ENCODE measurements at regions not wholly inside any gene's neighbourhood (a gene's known extent, or its start where the extent isn't known, plus 50 kb on each side); places are given as distances from the start of the nearest gene placed in this dataset.

DNA sequence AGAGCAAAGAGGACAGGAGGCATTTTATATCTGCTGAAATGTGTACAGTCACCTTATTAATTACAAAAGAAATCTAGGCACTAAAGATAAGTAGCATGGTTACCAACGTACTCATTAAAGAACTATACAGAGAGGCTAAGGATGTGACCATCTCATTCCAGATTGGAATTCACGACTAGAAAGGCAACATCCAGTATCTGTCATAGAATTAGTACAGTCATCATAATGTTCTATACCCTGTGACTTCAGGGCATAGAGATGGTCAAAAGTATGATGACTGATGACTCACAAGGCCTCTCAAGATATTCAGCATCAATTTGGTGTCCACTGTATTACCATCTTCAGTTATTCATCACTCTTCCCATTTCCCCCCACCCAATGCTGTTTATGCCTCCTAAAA, 144.0 kb upstream of the PLEKHG7 start:
- H3K27me3 ChIP-seq (ENCODE audit: low read length), result no peaks in the 10 kb centered on the region
- H3K9ac ChIP-seq (ENCODE audit: low read length), result no peak overlapping the region
- DNase-seq, result no peak
- no peaks in the 10 kb centered on the region for H4K20me1 ChIP-seq (ENCODE audit: insufficient read depth, low read depth, low read length)
- no peak overlapping the region for H3K4me3 ChIP-seq (ENCODE audit: low read length)
- H3K9me3 ChIP-seq (ENCODE audit: low read length), result no peaks in the 10 kb centered on the region
- no peaks in the 10 kb centered on the region for H3K9me2 ChIP-seq (replicated peaks; ENCODE audit: insufficient read depth, low read length)
- no peak overlapping the region for H3K4me2 ChIP-seq (ENCODE audit: low read depth, low read length, poor library complexity, severe bottlenecking)
- H3K4me1 ChIP-seq (ENCODE audit: low read length), result no peaks in the 10 kb centered on the region
- no peaks in the 10 kb centered on the region for H3K36me3 ChIP-seq (ENCODE audit: insufficient read depth, low read length)
- no peak overlapping the region for H3K27ac ChIP-seq (ENCODE audit: low read length)
- no peaks in the 10 kb centered on the region for H3K79me2 ChIP-seq (ENCODE audit: low read length)
- H2AFZ ChIP-seq (ENCODE audit: low read length), result no peak overlapping the region

DNA sequence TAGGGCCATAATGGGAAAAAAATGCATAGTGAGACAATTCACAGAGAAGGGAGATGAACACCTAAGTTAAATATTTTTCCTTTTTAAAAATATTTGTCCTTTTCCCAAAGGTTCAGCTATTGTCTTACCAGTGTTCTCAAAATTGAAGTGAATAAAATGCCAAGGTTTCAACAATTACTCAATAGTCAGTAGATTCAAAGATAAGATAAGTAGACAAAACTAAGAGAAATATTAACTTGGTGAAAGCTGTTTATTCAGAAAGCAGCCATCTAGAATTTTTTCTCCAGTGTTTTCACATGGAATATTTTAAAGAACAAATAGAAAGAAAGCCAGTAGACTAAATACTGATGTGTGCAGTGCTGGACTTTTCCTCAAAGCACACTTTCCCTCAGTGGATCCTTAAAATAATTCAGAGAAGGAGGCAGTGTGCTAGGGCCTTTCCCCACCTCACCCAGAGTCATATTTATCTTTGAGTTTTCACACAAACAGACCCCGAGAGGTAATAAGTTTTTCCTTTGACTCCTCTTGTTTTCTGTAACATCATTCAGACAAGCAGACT, 144.5 kb upstream of the PLEKHG7 start:
- H2AFZ ChIP-seq (ENCODE audit: low read length), result no peak overlapping the region
- H3K4me2 ChIP-seq (ENCODE audit: low read depth, low read length, poor library complexity, severe bottlenecking), result no peak overlapping the region
- H3K9ac ChIP-seq (ENCODE audit: low read length), result no peak overlapping the region
- no peak overlapping the region for H3K27ac ChIP-seq (ENCODE audit: low read length)
- DNase-seq, result no peak
- H3K36me3 ChIP-seq (ENCODE audit: insufficient read depth, low read length), result no peaks in the 10 kb centered on the region
- H3K27me3 ChIP-seq (ENCODE audit: low read length), result no peaks in the 10 kb centered on the region
- no peaks in the 10 kb centered on the region for H3K9me2 ChIP-seq (replicated peaks; ENCODE audit: insufficient read depth, low read length)
- H3K4me3 ChIP-seq (ENCODE audit: low read length), result no peak overlapping the region
- H4K20me1 ChIP-seq (ENCODE audit: insufficient read depth, low read depth, low read length), result no peaks in the 10 kb centered on the region
- H3K79me2 ChIP-seq (ENCODE audit: low read length), result no peaks in the 10 kb centered on the region
- H3K4me1 ChIP-seq (ENCODE audit: low read length), result no peaks in the 10 kb centered on the region
- no peaks in the 10 kb centered on the region for H3K9me3 ChIP-seq (ENCODE audit: low read length)

DNA sequence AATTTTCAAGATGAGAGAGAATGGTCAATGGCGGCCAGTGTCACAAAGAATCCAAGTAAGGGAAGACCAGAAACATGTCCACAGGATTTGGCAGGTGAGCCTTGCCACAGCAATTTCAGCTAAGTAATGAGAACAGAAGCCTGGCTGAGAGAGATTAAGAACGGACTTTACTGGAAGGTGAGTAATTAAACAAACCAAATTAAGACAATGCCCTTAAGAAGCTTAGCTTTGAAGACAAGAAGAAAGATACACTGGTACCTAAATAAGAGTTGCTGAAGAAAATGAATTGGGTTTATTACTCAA, 145.4 kb upstream of the PLEKHG7 start:
- H3K79me2 ChIP-seq (ENCODE audit: low read length), result no peaks in the 10 kb centered on the region
- H4K20me1 ChIP-seq (ENCODE audit: insufficient read depth, low read depth, low read length), result no peaks in the 10 kb centered on the region
- H3K9me3 ChIP-seq (ENCODE audit: low read length), result no peaks in the 10 kb centered on the region
- no peak for DNase-seq
- no peak overlapping the region for H3K9ac ChIP-seq (ENCODE audit: low read length)
- H3K4me1 ChIP-seq (ENCODE audit: low read length), result no peaks in the 10 kb centered on the region
- no peak overlapping the region for H3K4me2 ChIP-seq (ENCODE audit: low read depth, low read length, poor library complexity, severe bottlenecking)
- H3K4me3 ChIP-seq (ENCODE audit: low read length), result no peak overlapping the region
- H3K27me3 ChIP-seq (ENCODE audit: low read length), result no peaks in the 10 kb centered on the region
- H3K27ac ChIP-seq (ENCODE audit: low read length), result no peak overlapping the region
- H3K9me2 ChIP-seq (replicated peaks; ENCODE audit: insufficient read depth, low read length), result no peaks in the 10 kb centered on the region
- no peaks in the 10 kb centered on the region for H3K36me3 ChIP-seq (ENCODE audit: insufficient read depth, low read length)
- H2AFZ ChIP-seq (ENCODE audit: low read length), result no peak overlapping the region

DNA sequence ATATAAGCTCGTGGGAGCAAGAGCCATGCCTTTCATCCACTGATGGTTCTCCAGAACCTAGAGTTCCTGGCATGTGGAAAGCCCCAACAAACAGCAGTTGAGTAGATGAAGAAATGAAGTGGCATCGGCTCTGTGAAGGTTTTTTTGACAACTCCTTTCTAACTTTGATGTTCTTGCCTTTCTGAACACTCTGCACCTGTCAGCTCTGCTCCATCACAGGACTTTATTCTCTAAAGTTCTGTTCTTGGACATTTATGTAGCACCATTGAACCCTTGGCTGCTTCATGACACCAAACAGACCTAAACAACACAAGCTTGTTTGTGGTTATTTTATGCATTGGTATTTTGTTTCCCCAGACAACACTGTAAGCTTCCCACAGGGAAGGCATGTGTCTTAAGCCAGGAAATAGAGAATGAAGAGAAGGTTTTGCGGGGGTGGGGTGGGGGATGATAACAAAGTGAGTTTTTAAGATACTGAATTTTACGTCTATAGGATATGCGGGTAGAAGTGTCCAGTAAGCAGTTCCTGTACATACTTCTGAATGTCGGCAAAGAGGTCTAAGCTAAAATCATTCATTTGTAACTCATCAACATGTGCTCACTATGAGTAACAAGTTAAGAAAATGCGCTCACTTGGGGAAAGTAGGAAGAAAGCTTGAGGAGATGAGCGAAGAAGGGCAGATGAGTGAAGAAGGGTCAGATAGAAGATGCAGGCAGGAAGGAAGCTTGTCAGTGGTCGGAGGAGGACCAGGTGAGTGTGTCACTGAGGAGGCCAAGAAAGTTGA, 146.0 kb upstream of the PLEKHG7 start:
- H3K27ac ChIP-seq (ENCODE audit: low read length), result no peak overlapping the region
- no peaks in the 10 kb centered on the region for H4K20me1 ChIP-seq (ENCODE audit: insufficient read depth, low read depth, low read length)
- H3K4me1 ChIP-seq (ENCODE audit: low read length), result no peaks in the 10 kb centered on the region
- no peaks in the 10 kb centered on the region for H3K27me3 ChIP-seq (ENCODE audit: low read length)
- no peak for DNase-seq
- no peak overlapping the region for H2AFZ ChIP-seq (ENCODE audit: low read length)
- no peaks in the 10 kb centered on the region for H3K9me3 ChIP-seq (ENCODE audit: low read length)
- H3K9ac ChIP-seq (ENCODE audit: low read length), result no peak overlapping the region
- H3K9me2 ChIP-seq (replicated peaks; ENCODE audit: insufficient read depth, low read length), result no peaks in the 10 kb centered on the region
- H3K79me2 ChIP-seq (ENCODE audit: low read length), result no peaks in the 10 kb centered on the region
- H3K4me2 ChIP-seq (ENCODE audit: low read depth, low read length, poor library complexity, severe bottlenecking), result no peak overlapping the region
- H3K36me3 ChIP-seq (ENCODE audit: insufficient read depth, low read length), result no peaks in the 10 kb centered on the region
- H3K4me3 ChIP-seq (ENCODE audit: low read length), result no peak overlapping the region

DNA sequence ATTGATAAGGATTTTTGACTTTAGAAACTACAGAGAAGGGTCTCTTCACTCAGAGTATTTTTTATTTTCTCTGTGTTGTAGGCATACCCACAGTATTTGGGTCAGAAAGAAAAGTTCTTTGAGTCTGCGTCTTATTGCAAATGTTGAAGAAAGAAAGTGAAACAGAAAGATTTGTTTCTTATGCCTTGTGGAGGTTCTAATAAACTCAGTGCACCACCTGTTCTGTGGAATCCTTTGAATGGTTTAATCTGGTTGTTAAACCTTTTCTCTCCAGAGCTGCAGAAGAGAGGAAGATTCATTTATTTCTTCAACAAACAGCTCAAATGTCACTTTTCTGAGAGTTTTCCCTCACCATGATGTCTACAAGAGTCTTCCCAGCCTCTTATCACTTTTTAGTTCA, 146.6 kb upstream of the PLEKHG7 start:
- H3K27ac ChIP-seq (ENCODE audit: low read length), result no peak overlapping the region
- H3K36me3 ChIP-seq (ENCODE audit: insufficient read depth, low read length), result no peaks in the 10 kb centered on the region
- H3K4me3 ChIP-seq (ENCODE audit: low read length), result no peak overlapping the region
- H3K9me3 ChIP-seq (ENCODE audit: low read length), result no peaks in the 10 kb centered on the region
- no peaks in the 10 kb centered on the region for H3K27me3 ChIP-seq (ENCODE audit: low read length)
- DNase-seq, result no peak
- no peaks in the 10 kb centered on the region for H3K4me1 ChIP-seq (ENCODE audit: low read length)
- H3K9ac ChIP-seq (ENCODE audit: low read length), result no peak overlapping the region
- H3K9me2 ChIP-seq (replicated peaks; ENCODE audit: insufficient read depth, low read length), result no peaks in the 10 kb centered on the region
- no peaks in the 10 kb centered on the region for H3K79me2 ChIP-seq (ENCODE audit: low read length)
- H4K20me1 ChIP-seq (ENCODE audit: insufficient read depth, low read depth, low read length), result no peaks in the 10 kb centered on the region
- no peak overlapping the region for H3K4me2 ChIP-seq (ENCODE audit: low read depth, low read length, poor library complexity, severe bottlenecking)
- no peak overlapping the region for H2AFZ ChIP-seq (ENCODE audit: low read length)

DNA sequence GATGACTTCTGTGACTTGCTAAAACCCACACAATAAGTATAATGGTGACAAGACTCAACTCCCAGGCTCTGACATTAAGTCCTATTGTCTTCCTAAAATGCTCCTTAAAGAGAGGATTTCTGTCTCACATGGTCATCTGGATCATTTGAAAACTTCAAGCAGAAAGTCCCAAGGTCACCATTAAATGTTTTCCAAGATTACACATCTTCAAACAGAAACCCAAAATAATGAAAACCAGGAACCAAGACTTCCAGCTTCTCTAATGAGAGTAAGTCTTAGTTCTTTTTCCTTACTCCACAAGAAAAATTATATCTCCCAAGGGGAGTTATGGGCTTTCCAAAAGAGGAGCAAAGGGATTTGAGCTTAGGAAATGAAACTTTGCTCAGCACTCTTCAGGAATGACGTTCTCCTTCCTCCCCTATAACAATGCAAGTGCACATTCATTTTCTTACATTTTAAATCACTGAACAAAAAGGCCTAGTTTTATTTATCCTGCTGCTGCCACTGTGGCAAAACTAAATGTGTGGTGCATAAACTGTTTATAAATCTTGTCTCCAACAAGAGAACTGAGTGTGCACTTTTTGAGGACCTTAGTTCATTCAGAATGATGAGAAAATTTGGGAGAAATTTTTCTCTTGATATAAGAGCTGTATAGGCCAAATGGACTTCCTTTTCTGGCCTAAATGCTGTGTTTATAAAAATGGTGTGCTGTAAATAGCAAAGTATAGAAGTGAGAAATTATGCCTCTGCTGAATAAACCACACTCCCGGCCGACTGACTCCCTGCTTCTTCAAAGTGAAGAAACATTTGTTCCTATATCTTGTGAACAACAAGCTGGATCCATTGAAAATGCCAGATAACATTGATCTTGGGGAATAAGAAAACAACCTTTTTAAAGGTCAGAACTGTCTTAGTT, 148.4 kb upstream of the PLEKHG7 start:
- Histone ChIP-seq H3K36me3 (ENCODE audit: insufficient read depth, low read length) (no peaks in the 10 kb centered on the region), H4K20me1 (ENCODE audit: insufficient read depth, low read depth, low read length) (no peaks in the 10 kb centered on the region), H3K9me2 (replicated peaks; ENCODE audit: insufficient read depth, low read length) (no peaks in the 10 kb centered on the region), H3K9me3 (ENCODE audit: low read length) (no peaks in the 10 kb centered on the region), H2AFZ (ENCODE audit: low read length) (no peak overlapping the region), H3K4me3 (ENCODE audit: low read length) (no peak overlapping the region), H3K27me3 (ENCODE audit: low read length) (no peaks in the 10 kb centered on the region), H3K79me2 (ENCODE audit: low read length) (no peaks in the 10 kb centered on the region), H3K4me1 (ENCODE audit: low read length) (no peaks in the 10 kb centered on the region), H3K4me2 (ENCODE audit: low read depth, low read length, poor library complexity, severe bottlenecking) (no peak overlapping the region), H3K27ac (ENCODE audit: low read length) (no peak overlapping the region), H3K9ac (ENCODE audit: low read length) (no peak overlapping the region)
- no peak for DNase-seq

DNA sequence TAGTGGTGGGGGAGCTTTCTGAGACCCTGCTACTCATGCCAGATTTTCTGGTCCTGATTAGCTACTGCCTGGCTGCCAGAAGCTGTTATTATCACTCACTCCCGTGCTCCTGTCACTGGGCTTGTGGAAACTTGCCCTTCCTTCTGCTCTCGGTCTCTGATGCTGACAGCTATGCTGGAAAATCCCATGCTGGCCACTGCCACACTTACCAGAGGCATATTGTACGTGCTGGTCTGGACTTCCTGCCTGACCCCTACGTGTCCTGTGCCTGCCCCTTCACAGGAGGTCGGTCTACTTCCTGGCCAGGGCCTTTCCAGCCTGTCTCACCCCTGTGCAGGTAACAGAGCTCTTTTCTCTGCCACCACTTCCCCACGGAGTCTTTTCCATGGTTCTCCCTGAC, 149.4 kb upstream of the PLEKHG7 start:
- no peak overlapping the region for H2AFZ ChIP-seq (ENCODE audit: low read length)
- H3K9ac ChIP-seq (ENCODE audit: low read length), result no peak overlapping the region
- H3K4me1 ChIP-seq (ENCODE audit: low read length), result no peaks in the 10 kb centered on the region

DNA sequence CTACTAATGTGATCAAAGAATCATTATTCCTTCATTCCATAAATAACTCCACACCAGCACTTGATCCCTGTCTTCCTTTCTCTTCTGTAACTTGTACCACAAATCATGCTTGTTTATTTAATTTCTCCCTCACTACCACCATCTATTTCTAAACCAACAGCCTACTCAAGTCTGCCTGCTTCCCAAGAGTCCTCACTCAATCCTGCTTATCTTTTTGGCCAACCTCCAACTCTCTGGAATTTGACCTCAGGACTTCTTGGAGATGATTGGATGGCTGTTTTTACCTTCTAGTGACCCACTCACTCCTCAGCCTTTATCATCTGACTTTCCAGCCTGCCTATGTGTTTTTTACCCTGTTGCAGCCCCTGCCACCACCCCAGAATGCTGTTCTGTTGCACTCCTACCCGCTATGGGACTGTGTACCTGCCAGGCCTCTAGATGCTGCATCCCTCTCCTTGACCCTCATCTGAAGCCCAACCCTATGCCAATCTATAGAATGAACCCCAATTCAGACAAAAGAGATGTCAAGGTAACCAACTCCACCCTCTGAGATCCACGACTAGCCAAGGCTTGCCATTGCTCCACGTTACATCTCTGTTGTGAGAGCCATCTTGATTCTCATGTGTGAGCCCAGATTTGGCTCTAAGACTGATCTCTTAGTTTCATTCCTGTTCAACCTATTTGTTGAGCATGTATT, 150.2 kb upstream of the PLEKHG7 start:
- Histone ChIP-seq H3K27me3 (ENCODE audit: low read length) (no peaks in the 10 kb centered on the region), H3K79me2 (ENCODE audit: low read length) (no peaks in the 10 kb centered on the region), H3K36me3 (ENCODE audit: insufficient read depth, low read length) (no peaks in the 10 kb centered on the region), H3K4me1 (ENCODE audit: low read length) (no peaks in the 10 kb centered on the region), H3K9me3 (ENCODE audit: low read length) (no peaks in the 10 kb centered on the region), H3K4me2 (ENCODE audit: low read depth, low read length, poor library complexity, severe bottlenecking) (no peak overlapping the region), H4K20me1 (ENCODE audit: insufficient read depth, low read depth, low read length) (no peaks in the 10 kb centered on the region), H3K9me2 (replicated peaks; ENCODE audit: insufficient read depth, low read length) (no peaks in the 10 kb centered on the region), H3K4me3 (ENCODE audit: low read length) (no peak overlapping the region), H2AFZ (ENCODE audit: low read length) (no peak overlapping the region), H3K9ac (ENCODE audit: low read length) (no peak overlapping the region), H3K27ac (ENCODE audit: low read length) (no peak overlapping the region)
- no peak for DNase-seq

More for the DNA sequence above, 149.4 kb upstream of the PLEKHG7 start:
- no peak overlapping the region for H3K27ac ChIP-seq (ENCODE audit: low read length)
- no peaks in the 10 kb centered on the region for H3K36me3 ChIP-seq (ENCODE audit: insufficient read depth, low read length)
- H3K4me2 ChIP-seq (ENCODE audit: low read depth, low read length, poor library complexity, severe bottlenecking), result no peak overlapping the region
- H3K4me3 ChIP-seq (ENCODE audit: low read length), result no peak overlapping the region
- DNase-seq, result no peak
- no peaks in the 10 kb centered on the region for H3K9me3 ChIP-seq (ENCODE audit: low read length)
- no peaks in the 10 kb centered on the region for H3K27me3 ChIP-seq (ENCODE audit: low read length)
- H4K20me1 ChIP-seq (ENCODE audit: insufficient read depth, low read depth, low read length), result no peaks in the 10 kb centered on the region
- H3K79me2 ChIP-seq (ENCODE audit: low read length), result no peaks in the 10 kb centered on the region
- no peaks in the 10 kb centered on the region for H3K9me2 ChIP-seq (replicated peaks; ENCODE audit: insufficient read depth, low read length)

All from Karpas-422 (cell line).